HL-60 (cell line): ENCODE measurements at regions not wholly inside any gene's neighbourhood (a gene's known extent, or its start where the extent isn't known, plus 50 kb on each side); places are given as distances from the start of the nearest gene placed in this dataset.

Source experiments
- POLR2AphosphoS5 ChIP-seq: IDR thresholded peaks from 2 replicates; pipeline ENCODE4 v1.6.1; 2012; ENCODE audit warnings: low read depth
- TF ChIP-seq, protein P1 (sequence below): IDR thresholded peaks from one replicate; pipeline ENCODE4 v1.5.1; 2011; ENCODE audit warnings: low read length, control low read depth, inconsistent platforms; ENCODE audit not compliant: insufficient read depth

DNA sequence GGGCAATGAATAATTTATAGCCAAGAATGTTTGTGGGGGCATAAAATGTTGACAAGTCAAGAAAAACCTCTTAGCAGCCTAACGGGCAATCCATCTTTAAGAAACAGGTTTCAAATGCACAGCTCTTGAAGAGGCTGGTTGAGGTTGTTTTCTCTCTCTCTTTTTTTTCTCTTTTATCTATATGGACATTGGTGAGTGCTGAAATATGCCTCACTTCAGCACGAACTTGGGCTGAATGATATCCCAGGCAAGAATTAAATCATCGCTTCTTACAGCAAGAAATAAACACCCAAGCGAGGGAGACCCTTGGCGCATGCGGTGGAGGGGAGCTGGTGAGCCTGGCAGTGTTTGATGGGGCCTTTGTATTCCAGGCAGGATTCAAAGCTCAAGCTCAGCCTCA lies 160.9 kb downstream of the OAT start:
- TF ChIP-seq, protein P1, sequence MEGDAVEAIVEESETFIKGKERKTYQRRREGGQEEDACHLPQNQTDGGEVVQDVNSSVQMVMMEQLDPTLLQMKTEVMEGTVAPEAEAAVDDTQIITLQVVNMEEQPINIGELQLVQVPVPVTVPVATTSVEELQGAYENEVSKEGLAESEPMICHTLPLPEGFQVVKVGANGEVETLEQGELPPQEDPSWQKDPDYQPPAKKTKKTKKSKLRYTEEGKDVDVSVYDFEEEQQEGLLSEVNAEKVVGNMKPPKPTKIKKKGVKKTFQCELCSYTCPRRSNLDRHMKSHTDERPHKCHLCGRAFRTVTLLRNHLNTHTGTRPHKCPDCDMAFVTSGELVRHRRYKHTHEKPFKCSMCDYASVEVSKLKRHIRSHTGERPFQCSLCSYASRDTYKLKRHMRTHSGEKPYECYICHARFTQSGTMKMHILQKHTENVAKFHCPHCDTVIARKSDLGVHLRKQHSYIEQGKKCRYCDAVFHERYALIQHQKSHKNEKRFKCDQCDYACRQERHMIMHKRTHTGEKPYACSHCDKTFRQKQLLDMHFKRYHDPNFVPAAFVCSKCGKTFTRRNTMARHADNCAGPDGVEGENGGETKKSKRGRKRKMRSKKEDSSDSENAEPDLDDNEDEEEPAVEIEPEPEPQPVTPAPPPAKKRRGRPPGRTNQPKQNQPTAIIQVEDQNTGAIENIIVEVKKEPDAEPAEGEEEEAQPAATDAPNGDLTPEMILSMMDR, result no peak
- TF ChIP-seq POLR2AphosphoS5, result no peak
